Uterus (tissue), 3 donors: ENCODE measurements at regions not wholly inside any gene's neighbourhood (a gene's known extent, or its start where the extent isn't known, plus 50 kb on each side); places are given as distances from the start of the nearest gene placed in this dataset.
"Not testable (repeated sequence)": the region's sequence is repeated elsewhere in the genome, so short reads cannot be mapped to it uniquely, and the experiment has no call there.

Experiments
- DNase-seq, 2 donors: peaks; one replicate each; pipeline ENCODE4 v3.0.0-alpha.2; 2019 to 2020
- H3K27ac ChIP-seq, 2 donors: fragments of 200-600 bp; sonication (generic); 1 replicate in 1 of 2; 2 replicates in 1 of 2; pipeline ENCODE4 v1.5.1; 2016 to 2018
- H3K27me3 ChIP-seq, 2 donors: fragments of 200-600 bp; sonication (generic); one replicate each; pipeline ENCODE4 v1.5.1; 2018 to 2019; ENCODE audit warnings: control low read depth in 1 of 2
- H3K36me3 ChIP-seq, 2 donors: fragments of 200-600 bp; sonication (generic); one replicate each; pipeline ENCODE4 v1.5.1; 2019; ENCODE audit warnings: control low read depth in 1 of 2
- H3K4me1 ChIP-seq, 2 donors: fragments of 200-600 bp; sonication (generic); one replicate each; pipeline ENCODE4 v1.5.1; 2018 to 2019; ENCODE audit warnings: control low read depth in 1 of 2
- H3K4me3 ChIP-seq, 2 donors: fragments of 200-600 bp; sonication (generic); 1 replicate in 1 of 2; 2 replicates in 1 of 2; pipeline ENCODE4 v1.5.1; 2018 to 2019; ENCODE audit warnings: mild to moderate bottlenecking in 1 of 2
- H3K9me3 ChIP-seq, 2 donors: fragments of 200-600 bp; sonication (generic); one replicate each; pipeline ENCODE4 v1.5.1; 2019; ENCODE audit warnings: control low read depth in 1 of 2
- CTCF ChIP-seq, 4 experiments: fragments of 200-600 bp in 2 of 4; fragments of 450-650 bp in 2 of 4; sonication (generic) in 2 of 4; IDR thresholded peaks; one replicate each; pipeline ENCODE4 v1.5.1; 2016 to 2019; ENCODE audit warnings: antibody characterized with exemption in 4 of 4, mild to moderate bottlenecking in 2 of 4, moderate library complexity in 1 of 4
- POLR2A ChIP-seq, 2 donors: fragments of 450-650 bp; IDR thresholded peaks; one replicate each; pipeline ENCODE4 v1.6.1; 2016; ENCODE audit warnings: antibody characterized with exemption in 2 of 2, mild to moderate bottlenecking in 1 of 2, moderate library complexity in 1 of 2
- intact Hi-C: fragments of 100-400 bp; cut with DNase I; formaldehyde crosslinking; loops from one replicate; pipeline ENCODE4 v1.15.1; 2023; ENCODE audit warnings: low total_unique reads
- donor health status: DM: yes; HTN: yes; CAD: no.

GRCh38 chr3:139187154-139187553 is 142.5 kb upstream of the PRR23C start:
- DNase-seq, result no peak
- Histone ChIP-seq H3K4me3 (no peak overlapping the region), H3K36me3 (no peaks in the 10 kb centered on the region), H3K9me3 (no peaks in the 10 kb centered on the region), H3K27me3 (no peaks in the 10 kb centered on the region), H3K4me1 (no peaks in the 10 kb centered on the region), H3K27ac (no peak overlapping the region)
- intact Hi-C loops, result no loop called here
- TF ChIP-seq CTCF (IDR thresholded peaks at IDR 0.05) (no peak), POLR2A (IDR thresholded peaks at IDR 0.05) (no peak)

- Histone ChIP-seq H3K27ac (no peak overlapping the region), H3K4me3 (no peak overlapping the region), H3K27me3 (no peaks in the 10 kb centered on the region), H3K36me3 (no peaks in the 10 kb centered on the region), H3K4me1 (no peaks in the 10 kb centered on the region), H3K9me3 (no peaks in the 10 kb centered on the region)
- intact Hi-C loops, result no loop called here
- no peak for DNase-seq
- TF ChIP-seq CTCF (IDR thresholded peaks at IDR 0.05) (no peak), POLR2A (IDR thresholded peaks at IDR 0.05) (no peak)
Measured at GRCh38 chr3:139187648-139188047, 143.0 kb upstream of the PRR23C start.

- no peaks in the 10 kb centered on the region for H3K36me3 ChIP-seq
- no peaks in the 10 kb centered on the region for H3K4me1 ChIP-seq
- no peak overlapping the region for H3K4me3 ChIP-seq
- no peaks in the 10 kb centered on the region for H3K9me3 ChIP-seq
- DNase-seq, result no peak
- no peak overlapping the region for H3K27ac ChIP-seq
- intact Hi-C loops, result no loop called here
- no peak for TF ChIP-seq POLR2A (IDR thresholded peaks at IDR 0.05)
- TF ChIP-seq CTCF (IDR thresholded peaks at IDR 0.05), result no peak
- no peaks in the 10 kb centered on the region for H3K27me3 ChIP-seq
Measured at GRCh38 chr3:139189943-139190342, 145.3 kb upstream of the PRR23C start.

- H3K36me3 ChIP-seq, H3K9me3 ChIP-seq, H3K4me1 ChIP-seq, H3K4me3 ChIP-seq, DNase-seq, H3K27me3 ChIP-seq, intact Hi-C loops, H3K27ac ChIP-seq: not testable (repeated sequence)
Measured at GRCh38 chr3:139194421-139194820, 149.4 kb upstream of the MRPS22 start.

- intact Hi-C loops, H3K4me1 ChIP-seq: not testable (repeated sequence)
Measured at GRCh38 chr3:139196146-139196545, 147.7 kb upstream of the MRPS22 start.

GRCh38 chr3:139197251-139197650 is 146.6 kb upstream of the MRPS22 start:
- TF ChIP-seq POLR2A (IDR thresholded peaks at IDR 0.05), result no peak
- no peaks in the 10 kb centered on the region for H3K4me1 ChIP-seq
- H3K4me3 ChIP-seq, result no peak overlapping the region
- no peak overlapping the region for H3K27ac ChIP-seq
- H3K27me3 ChIP-seq, result no peaks in the 10 kb centered on the region
- H3K36me3 ChIP-seq, result no peaks in the 10 kb centered on the region
- H3K9me3 ChIP-seq, result no peaks in the 10 kb centered on the region
- intact Hi-C loops, result no loop called here
- DNase-seq, result no peak

More at GRCh38 chr3:139196146-139196545, 147.7 kb upstream of the MRPS22 start:
- not testable (repeated sequence) for H3K36me3 ChIP-seq, H3K9me3 ChIP-seq, H3K27me3 ChIP-seq, DNase-seq, H3K4me3 ChIP-seq, H3K27ac ChIP-seq

GRCh38 chr3:139198186-139198585 is 145.6 kb upstream of the MRPS22 start:
- H3K4me3 ChIP-seq, result no peak overlapping the region
- intact Hi-C loops, result no loop called here
- no peak for TF ChIP-seq POLR2A (IDR thresholded peaks at IDR 0.05)
- no peak for TF ChIP-seq CTCF (IDR thresholded peaks at IDR 0.05)

More at GRCh38 chr3:139198186-139198585, 145.6 kb upstream of the MRPS22 start:
- DNase-seq, result no peak
- H3K27ac ChIP-seq, result no peak overlapping the region
- H3K27me3 ChIP-seq, result no peaks in the 10 kb centered on the region
- no peaks in the 10 kb centered on the region for H3K9me3 ChIP-seq
- H3K36me3 ChIP-seq, result no peaks in the 10 kb centered on the region
- no peaks in the 10 kb centered on the region for H3K4me1 ChIP-seq
